ENCODE measurements at regions not wholly inside any gene's neighbourhood (a gene's known extent, or its start where the extent isn't known, plus 50 kb on each side); places are given as distances from the start of the nearest gene placed in this dataset.

GRCh38 chr2:211237586-211238275, 681.3 kb downstream of the CPS1 start:
- DNase-seq (ENCODE audit: low read depth): no peak

GRCh38 chr2:211241891-211242290, 685.5 kb downstream of the CPS1 start:
- no peak for DNase-seq (ENCODE audit: low read depth)

- DNase-seq (ENCODE audit: low read depth): no peak
Observed at GRCh38 chr2:211247751-211248150, 691.4 kb downstream of the CPS1 start.

DNA sequence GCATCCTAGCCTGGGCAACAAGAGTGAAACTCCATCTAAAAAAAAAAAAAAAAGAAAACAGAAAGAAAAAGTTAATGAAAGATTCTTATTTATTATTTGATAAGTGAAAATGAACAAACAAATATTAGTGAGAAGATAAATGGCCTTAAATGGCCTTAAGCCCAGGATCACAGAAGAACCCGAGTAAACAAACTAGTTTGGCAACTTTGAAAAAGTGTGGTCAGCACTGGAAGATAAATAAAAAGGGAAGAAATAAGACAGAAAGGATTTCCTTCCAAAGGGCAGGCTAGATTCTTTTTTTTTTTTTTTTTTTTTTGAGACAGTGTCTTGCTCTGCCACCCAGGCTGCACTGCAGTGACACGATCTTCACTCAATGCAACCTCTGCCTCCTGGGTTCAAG, 692.4 kb downstream of the CPS1 start:
- DNase-seq (ENCODE audit: low read depth): no peak

DNA sequence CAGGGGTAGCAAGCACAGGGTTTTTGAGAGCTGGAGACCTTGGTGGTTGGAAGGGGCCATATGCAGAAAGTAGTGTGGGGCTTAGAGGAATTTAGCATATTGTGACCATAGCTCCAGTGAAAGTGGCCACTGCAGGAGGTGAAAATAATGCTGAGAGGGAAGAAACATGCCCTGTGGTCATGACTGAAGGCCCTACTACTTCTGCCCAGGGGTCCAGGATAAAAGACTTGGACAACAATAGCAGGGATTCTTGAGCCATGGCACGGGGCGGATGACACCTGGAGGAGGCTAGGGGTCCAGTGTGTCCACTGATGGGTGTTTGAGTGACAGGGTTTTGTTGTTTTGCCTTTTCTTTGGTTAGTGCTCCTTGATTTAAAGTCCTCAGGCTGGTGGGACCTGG, 694.6 kb downstream of the CPS1 start:
- DNase-seq (ENCODE audit: low read depth): no peak

DNA sequence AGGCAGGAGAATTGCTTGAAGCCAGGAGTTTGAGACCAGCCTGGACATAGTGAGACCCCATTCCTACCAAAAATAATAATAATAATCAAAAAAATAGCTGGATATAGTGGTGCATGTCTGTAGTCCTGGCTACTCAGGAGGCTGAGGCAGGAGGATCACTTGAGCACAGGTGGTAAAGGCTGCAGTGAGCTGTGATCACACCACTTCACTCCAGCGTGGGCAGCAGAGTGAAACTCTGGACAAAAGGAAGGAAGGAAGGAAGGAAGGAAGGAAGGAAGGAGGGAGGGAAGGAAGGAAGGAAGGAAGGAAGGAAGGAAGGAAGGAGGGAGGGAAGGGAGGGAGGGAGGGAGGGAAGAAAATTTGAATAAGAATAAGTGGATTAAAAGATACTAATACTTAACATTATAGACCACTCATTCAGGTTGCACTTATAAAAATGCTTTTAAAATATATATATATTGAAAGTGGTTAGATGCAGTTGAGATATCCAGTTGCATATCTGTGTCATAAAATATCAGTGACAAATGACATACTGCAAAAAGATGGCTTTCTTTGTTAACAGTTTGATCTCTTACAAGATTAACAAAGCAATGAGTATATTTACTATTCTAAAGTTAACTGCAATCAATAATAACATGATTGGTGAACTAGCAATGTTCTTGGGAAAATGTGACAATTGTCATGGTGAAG, 702.4 kb downstream of the CPS1 start:
- no peak for DNase-seq (ENCODE audit: low read depth)

GRCh38 chr2:211259831-211260476, 703.6 kb downstream of the CPS1 start:
- DNase-seq (ENCODE audit: low read depth): no peak

GRCh38 chr2:211270257-211270656, 713.9 kb downstream of the CPS1 start:
- no peak for DNase-seq (ENCODE audit: low read depth)

DNA sequence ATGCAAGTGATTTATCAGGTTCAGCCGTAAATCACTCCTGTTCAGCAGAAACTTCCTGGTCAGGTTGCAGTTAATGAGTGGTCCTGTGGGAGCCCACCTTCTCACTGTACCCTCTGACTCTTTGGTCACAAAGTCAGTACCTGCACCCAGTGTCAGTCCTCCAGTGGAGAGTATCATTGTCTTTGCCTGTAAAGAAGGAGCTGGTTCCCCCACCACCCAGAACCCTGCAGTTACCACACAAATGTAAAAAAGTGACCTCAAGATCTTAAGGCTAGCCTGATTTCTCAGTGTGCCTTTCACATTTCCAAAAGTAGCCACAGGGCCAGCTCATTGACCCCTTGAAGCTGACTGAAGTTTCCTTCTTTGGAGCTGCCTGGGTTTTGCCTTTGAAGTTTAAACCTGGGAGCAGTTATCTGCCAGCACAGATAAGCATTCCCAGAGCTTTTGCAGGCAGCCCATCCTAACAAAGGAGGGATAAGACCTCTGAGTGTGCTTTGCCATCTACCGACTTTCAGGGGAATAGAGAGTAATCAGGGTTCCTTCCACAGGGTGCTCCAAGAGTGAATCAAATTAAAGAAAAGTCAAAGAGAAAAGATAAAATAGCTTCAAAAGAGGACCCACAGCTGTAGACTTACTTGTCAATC, 725.2 kb downstream of the CPS1 start:
- DNase-seq (ENCODE audit: low read depth): no peak

DNA sequence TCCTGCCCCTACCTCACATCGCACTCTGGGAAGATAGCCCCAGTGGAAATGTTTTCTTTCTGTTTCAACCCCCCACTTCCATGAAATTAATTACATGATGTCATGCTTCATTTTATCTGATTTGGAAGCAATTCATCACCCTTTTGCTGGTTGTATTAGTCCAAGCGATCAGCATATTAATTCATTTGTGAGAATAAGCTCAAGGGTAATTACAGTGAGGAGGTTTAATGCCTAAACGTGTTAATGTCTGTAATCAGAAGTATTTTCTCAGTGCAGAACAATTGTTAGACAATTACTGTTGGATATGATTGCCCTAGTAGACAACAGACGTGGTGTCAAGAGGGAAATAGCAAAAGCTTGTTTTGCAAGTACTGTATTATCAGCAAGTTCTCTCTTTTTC, 746.3 kb downstream of the CPS1 start:
- no peak for DNase-seq (ENCODE audit: low read depth)

DNA sequence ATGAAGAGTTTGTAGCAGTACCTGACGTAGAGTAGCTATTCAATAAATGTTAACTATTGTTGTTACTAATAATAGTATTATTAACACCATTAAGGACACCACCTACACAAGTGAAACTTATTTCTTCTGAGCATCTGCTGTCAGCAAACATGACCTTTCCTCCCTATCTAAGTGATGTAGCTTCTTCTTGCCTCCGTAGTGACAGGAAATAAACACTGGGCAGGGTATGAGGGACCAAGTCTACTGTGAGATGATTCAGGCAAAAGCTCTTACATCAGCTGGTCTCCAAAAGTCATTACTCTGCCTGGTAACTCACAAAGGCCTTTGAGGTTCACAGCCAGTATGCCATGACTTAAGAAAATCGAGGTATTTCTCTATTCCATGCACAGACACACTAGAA, 750.5 kb downstream of the CPS1 start:
- no peak for DNase-seq (ENCODE audit: low read depth)

All from fibroblast of the conjunctiva (primary cell).